SH-SY5Y (cell line): ENCODE measurements at regions not wholly inside any gene's neighbourhood (a gene's known extent, or its start where the extent isn't known, plus 50 kb on each side); places are given as distances from the start of the nearest gene placed in this dataset.

Experiments used
- GATA2 ChIP-seq: IDR thresholded peaks from 2 replicates; pipeline ENCODE4 v1.6.1; 2011; ENCODE audit warnings: mild to moderate bottlenecking, low read depth, low read length
- GATA3 ChIP-seq: IDR thresholded peaks from 2 replicates; pipeline ENCODE4 v1.6.1; 2011; ENCODE audit warnings: low read depth, mild to moderate bottlenecking, low read length, moderate library complexity

DNA sequence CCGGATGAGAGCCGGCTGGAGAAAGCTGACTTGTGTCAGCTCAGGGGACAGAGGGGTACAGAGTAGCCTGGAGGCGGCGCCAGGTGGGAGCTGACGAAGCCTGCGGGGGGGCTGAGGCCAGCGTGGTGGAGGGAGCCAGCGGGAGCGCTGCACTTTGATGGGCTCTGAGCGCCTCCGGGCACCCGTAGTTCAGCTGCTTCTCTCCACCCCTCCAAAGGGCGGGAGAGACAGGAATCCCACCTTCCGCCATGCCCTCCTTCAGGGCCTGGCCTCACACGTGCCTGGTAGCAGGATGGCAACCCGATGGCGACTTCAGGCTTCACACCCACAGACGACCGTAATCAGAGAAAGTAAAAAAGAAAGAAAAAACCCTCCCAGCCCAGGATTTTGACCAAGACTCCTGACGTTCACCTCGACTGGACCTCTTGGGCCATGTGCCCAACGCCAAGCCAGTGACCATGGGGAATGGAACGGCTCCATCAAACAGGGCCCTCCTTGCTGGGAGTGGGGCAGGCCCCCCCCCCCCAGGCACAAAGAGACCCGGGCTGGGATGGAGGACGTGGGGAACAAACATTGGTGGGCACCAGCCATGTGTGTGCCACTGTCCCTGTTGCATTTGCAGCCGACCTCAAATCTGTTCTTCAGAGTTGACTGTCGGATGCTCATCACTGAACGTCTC is 60.7 kb upstream of the ASAP2 start:
- no peak for TF ChIP-seq GATA2
- no peak for TF ChIP-seq GATA3
